ENCODE measurements at regions not wholly inside any gene's neighbourhood (a gene's known extent, or its start where the extent isn't known, plus 50 kb on each side); places are given as distances from the start of the nearest gene placed in this dataset.

DNA sequence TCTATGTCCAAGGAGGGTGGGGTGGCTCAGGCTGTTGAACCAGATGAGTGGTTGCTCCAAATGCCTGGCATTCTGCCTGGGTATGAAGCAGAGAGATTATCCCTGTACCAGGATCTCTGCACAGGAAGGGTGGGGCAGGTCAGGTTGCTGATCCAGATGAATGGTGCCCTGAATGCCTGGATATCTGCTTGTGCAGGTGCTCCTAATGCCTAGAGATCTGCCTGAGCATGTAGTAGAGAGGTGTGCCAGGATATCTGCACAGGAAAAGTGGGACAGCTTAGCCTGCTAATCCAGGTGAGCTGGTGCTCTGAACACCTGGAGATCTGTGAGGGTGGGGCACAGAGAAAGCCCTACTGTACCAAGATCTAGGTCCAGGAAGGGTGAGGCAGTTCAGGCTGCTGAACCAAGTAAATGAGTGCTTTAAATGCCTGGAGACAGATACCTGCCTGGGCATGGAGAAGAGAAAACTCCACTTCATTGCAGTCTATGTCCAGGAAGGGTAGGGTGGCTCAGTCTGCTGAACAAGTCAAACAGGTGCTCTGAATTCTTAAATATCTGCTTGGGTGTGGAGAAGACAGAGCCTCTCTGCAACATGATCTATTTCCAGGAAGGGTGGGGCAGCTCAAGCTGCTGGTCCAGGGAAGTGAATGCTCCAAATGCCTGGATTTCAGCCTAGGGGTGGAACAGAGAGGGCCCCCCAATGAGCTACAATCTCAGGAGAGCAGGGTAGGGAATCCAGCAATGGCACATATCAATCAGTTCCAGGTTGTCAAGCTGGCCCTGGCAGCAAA is 189.4 kb upstream of the DMRTA1 start:
- no peaks in the 10 kb centered on the region for H3K4me1 Mint-ChIP-seq (ENCODE audit: unreplicated experiment)
- peaks cover 2% of the 10 kb centered on the region for H3K9me3 Mint-ChIP-seq (ENCODE audit: unreplicated experiment)
- no peak for DNase-seq (ENCODE audit: low spot score)
- no peak overlapping the region for H3K27ac Mint-ChIP-seq (ENCODE audit: unreplicated experiment)
- H3K27me3 Mint-ChIP-seq (ENCODE audit: unreplicated experiment): peaks cover 4% of the 10 kb centered on the region
- no peak for TF ChIP-seq CTCF (IDR thresholded peaks at IDR 0.05; ENCODE audit: unreplicated experiment)
- H3K4me3 Mint-ChIP-seq (ENCODE audit: unreplicated experiment): no peak overlapping the region
- peaks cover 3% of the 10 kb centered on the region for H3K36me3 Mint-ChIP-seq (ENCODE audit: low read depth, unreplicated experiment)

- no peak for DNase-seq (ENCODE audit: low spot score)
- no peak for TF ChIP-seq CTCF (IDR thresholded peaks at IDR 0.05; ENCODE audit: unreplicated experiment)
- H3K27ac Mint-ChIP-seq (ENCODE audit: unreplicated experiment): no peak overlapping the region
- no peaks in the 10 kb centered on the region for H3K4me1 Mint-ChIP-seq (ENCODE audit: unreplicated experiment)
- H3K4me3 Mint-ChIP-seq (ENCODE audit: unreplicated experiment): no peak overlapping the region
- H3K36me3 Mint-ChIP-seq (ENCODE audit: low read depth, unreplicated experiment): no peaks in the 10 kb centered on the region
- no peaks in the 10 kb centered on the region for H3K9me3 Mint-ChIP-seq (ENCODE audit: unreplicated experiment)
- H3K27me3 Mint-ChIP-seq (ENCODE audit: unreplicated experiment): no peaks in the 10 kb centered on the region
These were observed 181.6 kb upstream of the DMRTA1 start for GRCh38 chr9:22265038-22265437.

GRCh38 chr9:22265534-22265933 is 181.1 kb upstream of the DMRTA1 start:
- no peak for TF ChIP-seq CTCF (IDR thresholded peaks at IDR 0.05; ENCODE audit: unreplicated experiment)
- Mint-ChIP-seq H3K9me3 (ENCODE audit: unreplicated experiment) (no peaks in the 10 kb centered on the region), H3K4me1 (ENCODE audit: unreplicated experiment) (no peaks in the 10 kb centered on the region), H3K27ac (ENCODE audit: unreplicated experiment) (no peak overlapping the region), H3K36me3 (ENCODE audit: low read depth, unreplicated experiment) (no peaks in the 10 kb centered on the region), H3K4me3 (ENCODE audit: unreplicated experiment) (no peak overlapping the region), H3K27me3 (ENCODE audit: unreplicated experiment) (no peaks in the 10 kb centered on the region)
- DNase-seq (ENCODE audit: low spot score): no peak

- H3K27me3 Mint-ChIP-seq (ENCODE audit: unreplicated experiment): peaks cover 1% of the 10 kb centered on the region
- no peaks in the 10 kb centered on the region for H3K9me3 Mint-ChIP-seq (ENCODE audit: unreplicated experiment)
- H3K27ac Mint-ChIP-seq (ENCODE audit: unreplicated experiment): no peak overlapping the region
- H3K4me1 Mint-ChIP-seq (ENCODE audit: unreplicated experiment): no peaks in the 10 kb centered on the region
- TF ChIP-seq CTCF (IDR thresholded peaks at IDR 0.05; ENCODE audit: unreplicated experiment): no peak
- no peaks in the 10 kb centered on the region for H3K36me3 Mint-ChIP-seq (ENCODE audit: low read depth, unreplicated experiment)
- DNase-seq (ENCODE audit: low spot score): no peak
- H3K4me3 Mint-ChIP-seq (ENCODE audit: unreplicated experiment): no peak overlapping the region
These were observed 172.1 kb upstream of the DMRTA1 start for GRCh38 chr9:22274477-22274876.

- Mint-ChIP-seq H3K4me1 (ENCODE audit: unreplicated experiment) (no peaks in the 10 kb centered on the region), H3K9me3 (ENCODE audit: unreplicated experiment) (no peaks in the 10 kb centered on the region), H3K27ac (ENCODE audit: unreplicated experiment) (no peak overlapping the region), H3K27me3 (ENCODE audit: unreplicated experiment) (no peaks in the 10 kb centered on the region), H3K36me3 (ENCODE audit: low read depth, unreplicated experiment) (no peaks in the 10 kb centered on the region), H3K4me3 (ENCODE audit: unreplicated experiment) (no peak overlapping the region)
- TF ChIP-seq CTCF (IDR thresholded peaks at IDR 0.05; ENCODE audit: unreplicated experiment): no peak
- no peak for DNase-seq (ENCODE audit: low spot score)
These were observed 168.2 kb upstream of the DMRTA1 start for GRCh38 chr9:22278426-22278825.

Measured in endothelial cell (in vitro differentiated cells).